A549 (cell line): ENCODE measurements at regions not wholly inside any gene's neighbourhood (a gene's known extent, or its start where the extent isn't known, plus 50 kb on each side); places are given as distances from the start of the nearest gene placed in this dataset.

Source experiments
- ATAC-seq, 2 experiments: fragments of 200-7000 bp in 1 of 2; fragments of >200 bp in 1 of 2; cut with Nextera tagmentation in 1 of 2; cut with Tn5 transposase in 1 of 2; 3 replicates each; pipeline versions ENCODE4 v1.8.0 to v1.9.1; 2018 to 2020; ENCODE audit warnings: mild to moderate bottlenecking in 1 of 2, moderate library complexity in 1 of 2
- CTCF ChIA-PET: fragments of 300-600 bp; sonication (Branson Sonifier 250); formaldehyde crosslinking; extraction: SDS; loops from one replicate; lab custom pipeline; 2021; ENCODE audit warnings: antibody characterized with exemption, inconsistent platforms; lab: Yijun Ruan, JAX
- POLR2A ChIA-PET: fragments of 350-600 bp; formaldehyde crosslinking; extraction: SDS; loops from one replicate; lab custom pipeline; 2021; ENCODE audit warnings: antibody characterized with exemption, inconsistent platforms; lab: Yijun Ruan, JAX
- DNase-seq, 2 experiments: peaks; one replicate each; pipeline versions ENCODE4 v3.0.0 to v3.0.0-alpha.2; 2011 to 2016; ENCODE audit warnings: low read depth in 1 of 2, low spot score in 1 of 2
- FAIRE-seq: peaks from 2 replicates; lab custom pipeline; 2011; peaks lifted over from hg19 to GRCh38; lab: Jason Lieb, UNC
- H3K27ac ChIP-seq, 2 experiments: fragments of >200 bp; sonication (Bioruptor Twin); formaldehyde crosslinking; 3 replicates each; pipeline ENCODE4 v1.5.1; 2016 to 2017
- H3K4me1 ChIP-seq: fragments of >200 bp; sonication (Bioruptor Twin); formaldehyde crosslinking; 3 replicates; pipeline ENCODE4 v1.6.1; 2016
- H3K4me2 ChIP-seq: fragments of >200 bp; sonication (Bioruptor Twin); formaldehyde crosslinking; 3 replicates; pipeline ENCODE4 v1.6.1; 2016
- H3K4me3 ChIP-seq: fragments of >200 bp; sonication (Bioruptor Twin); formaldehyde crosslinking; 3 replicates; pipeline ENCODE4 v1.5.1; 2016
- H3K9me3 ChIP-seq: fragments of >200 bp; sonication (Bioruptor Twin); formaldehyde crosslinking; 3 replicates; pipeline ENCODE4 v1.6.1; 2016
- CBX2 ChIP-seq: fragments of 200-600 bp; sonication (generic); IDR thresholded peaks from 2 replicates; pipeline ENCODE4 v1.6.1; 2016; ENCODE audit warnings: low read depth, mild to moderate bottlenecking, borderline replicate concordance
- CBX8 ChIP-seq: fragments of 200-600 bp; sonication (generic); IDR thresholded peaks from 2 replicates; pipeline ENCODE4 v1.6.1; 2016
- CHD4 ChIP-seq: fragments of 200-600 bp; sonication (generic); IDR thresholded peaks from 2 replicates; pipeline ENCODE4 v1.6.1; 2016; ENCODE audit warnings: antibody characterized with exemption, mild to moderate bottlenecking, borderline replicate concordance
- EHMT2 ChIP-seq: fragments of 200-600 bp; sonication (generic); IDR thresholded peaks from 2 replicates; pipeline ENCODE4 v1.6.1; 2016; ENCODE audit warnings: antibody characterized with exemption, low read depth, mild to moderate bottlenecking, moderate library complexity
- ESRRA ChIP-seq: fragments of 150-350 bp; IDR thresholded peaks from 2 replicates; pipeline ENCODE4 v1.6.1; 2014; ENCODE audit warnings: mild to moderate bottlenecking, low read length, borderline replicate concordance
- FOSB ChIP-seq: fragments of 250-450 bp; sonication (Bioruptor Pico); IDR thresholded peaks from 2 replicates; pipeline ENCODE4 v1.5.0; 2020; ENCODE audit warnings: mild to moderate bottlenecking, moderate library complexity
- FOSL2 ChIP-seq, 2 experiments: fragments of 450-650 bp in 1 of 2; fragments of >200 bp in 1 of 2; sonication (Bioruptor Twin) in 1 of 2; formaldehyde crosslinking; IDR thresholded peaks; 2 replicates each; pipeline versions ENCODE4 v1.5.0 to v1.6.1; 2016 to 2020; ENCODE audit warnings: mild to moderate bottlenecking in 1 of 2, moderate library complexity in 1 of 2
- GATA3 ChIP-seq: IDR thresholded peaks from 2 replicates; pipeline ENCODE4 v1.6.1; 2012; ENCODE audit warnings: borderline replicate concordance
- HOXA7 ChIP-seq: fragments of 250-450 bp; sonication (Bioruptor Pico); IDR thresholded peaks from 2 replicates; pipeline ENCODE4 v1.5.0; 2020; ENCODE audit warnings: mild to moderate bottlenecking, moderate library complexity
- HOXB13 ChIP-seq: fragments of 250-450 bp; sonication (Bioruptor Pico); IDR thresholded peaks from 2 replicates; pipeline ENCODE4 v1.5.0; 2020; ENCODE audit warnings: low read depth, mild to moderate bottlenecking, moderate library complexity
- HOXB5 ChIP-seq: fragments of 250-450 bp; sonication (Bioruptor Pico); IDR thresholded peaks from 2 replicates; pipeline ENCODE4 v1.5.0; 2020; ENCODE audit warnings: mild to moderate bottlenecking, moderate library complexity
- JUN ChIP-seq, 2 experiments: fragments of >200 bp; sonication (Bioruptor Twin); formaldehyde crosslinking; IDR thresholded peaks; 2 replicates in 1 of 2; 3 replicates in 1 of 2; pipeline ENCODE4 v1.6.1; 2016 to 2017
- MAFK ChIP-seq: fragments of 450-650 bp; IDR thresholded peaks from 2 replicates; pipeline ENCODE4 v1.6.1; 2014; ENCODE audit not compliant: partially characterized antibody
- NFE2L2 ChIP-seq: fragments of 150-350 bp; conservative IDR thresholded peaks from 2 replicates; pipeline ENCODE4 v1.6.1; 2014; ENCODE audit warnings: low read length
- POLR2A ChIP-seq: IDR thresholded peaks from 2 replicates; pipeline ENCODE4 v1.6.1; 2012; ENCODE audit warnings: mild to moderate bottlenecking, low read length
- RAD21 ChIP-seq, 2 experiments: fragments of >200 bp in 1 of 2; sonication (Bioruptor Twin) in 1 of 2; formaldehyde crosslinking in 1 of 2; IDR thresholded peaks in 1 of 2; conservative IDR thresholded peaks in 1 of 2; 2 replicates in 1 of 2; 3 replicates in 1 of 2; pipeline ENCODE4 v1.6.1; 2012 to 2018; ENCODE audit warnings: inconsistent platforms in 1 of 2
- RARB ChIP-seq: fragments of 250-450 bp; sonication (Bioruptor Pico); IDR thresholded peaks from 2 replicates; pipeline ENCODE4 v1.8.0; 2021; ENCODE audit warnings: mild to moderate bottlenecking, moderate library complexity
- RNF2 ChIP-seq: fragments of 200-600 bp; sonication (generic); IDR thresholded peaks from 2 replicates; pipeline ENCODE4 v1.6.1; 2016; ENCODE audit warnings: low read depth, mild to moderate bottlenecking, antibody characterized with exemption, moderate library complexity, borderline replicate concordance
- SREBF2 ChIP-seq: fragments of 450-650 bp; IDR thresholded peaks from 2 replicates; pipeline ENCODE4 v1.6.1; 2014; ENCODE audit warnings: mild to moderate bottlenecking, moderate library complexity
- TFCP2L1 ChIP-seq: fragments of 250-450 bp; sonication (Bioruptor Pico); IDR thresholded peaks from 2 replicates; pipeline ENCODE4 v1.5.0; 2021; ENCODE audit warnings: mild to moderate bottlenecking
- ZNF302 ChIP-seq: fragments of 250-450 bp; sonication (Bioruptor Pico); IDR thresholded peaks from 2 replicates; pipeline ENCODE4 v1.9.0; 2021; ENCODE audit warnings: inconsistent platforms, mild to moderate bottlenecking, moderate library complexity
- ZSCAN20 ChIP-seq: fragments of 250-450 bp; sonication (Bioruptor Pico); IDR thresholded peaks from 2 replicates; pipeline ENCODE4 v1.8.0; 2022; ENCODE audit warnings: mild to moderate bottlenecking, moderate library complexity
- WGBS: methylation state at CpG from one replicate; pipeline ENCODE4 v1.1.6; 2017; ENCODE audit errors: missing lambda C conversion rate; 5-methylcytosine and 5-hydroxymethylcytosine counted together
- TF ChIP-seq, protein P1 (sequence below): fragments of >200 bp; sonication (Bioruptor Twin); formaldehyde crosslinking; IDR thresholded peaks from 2 replicates; pipeline ENCODE4 v1.6.1; 2016
- TF ChIP-seq, protein P2 (sequence below): fragments of 450-650 bp; IDR thresholded peaks from 2 replicates; pipeline ENCODE4 v1.6.1; 2014; ENCODE audit warnings: antibody characterized with exemption

DNA sequence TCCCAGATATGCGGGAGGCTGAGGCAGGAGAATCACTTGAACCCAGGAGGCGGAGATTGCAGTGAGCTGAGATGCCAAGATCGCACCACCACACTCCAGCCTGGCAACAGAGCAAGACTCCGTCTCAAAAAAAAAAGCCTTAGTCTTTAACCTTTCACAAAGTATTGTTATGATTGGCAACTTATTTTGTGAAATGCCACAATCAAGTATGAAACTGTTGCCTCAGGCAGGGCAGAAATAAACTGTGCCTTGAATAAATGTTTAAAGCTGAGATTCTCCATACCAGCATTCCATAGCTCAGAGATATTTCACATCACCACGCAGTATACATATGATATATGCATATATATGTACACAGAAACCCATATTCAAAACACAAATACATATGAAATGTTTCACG lies 120.1 kb upstream of the CCDC28A start:
- Histone ChIP-seq H3K27ac (no peak overlapping the region), H3K4me3 (no peak overlapping the region), H3K4me1 (peaks cover 12% of the 10 kb centered on the region; the same call in 2 of the 3 replicates), H3K4me2 (no peak overlapping the region), H3K9me3 (no peaks in the 10 kb centered on the region)
- ChIA-PET POLR2A (no interaction called here), CTCF (interaction anchor here (0.6 kb wide), 1 partner anchor 97 kb away, joined by 4 read pairs; no protein-coding TSS in a partner anchor)
- no peak for DNase-seq
- no peak for ATAC-seq
- 85% methylated on average over 6 of the region's 6 CpGs for WGBS
- TF ChIP-seq CBX2 (no peak), GATA3 (no peak), FOSB (CRISPR knock-in tag) (no peak), NFE2L2 (no peak), ESRRA (no peak), HOXB13 (CRISPR knock-in tag) (no peak)
- FAIRE-seq = no peak

DNA sequence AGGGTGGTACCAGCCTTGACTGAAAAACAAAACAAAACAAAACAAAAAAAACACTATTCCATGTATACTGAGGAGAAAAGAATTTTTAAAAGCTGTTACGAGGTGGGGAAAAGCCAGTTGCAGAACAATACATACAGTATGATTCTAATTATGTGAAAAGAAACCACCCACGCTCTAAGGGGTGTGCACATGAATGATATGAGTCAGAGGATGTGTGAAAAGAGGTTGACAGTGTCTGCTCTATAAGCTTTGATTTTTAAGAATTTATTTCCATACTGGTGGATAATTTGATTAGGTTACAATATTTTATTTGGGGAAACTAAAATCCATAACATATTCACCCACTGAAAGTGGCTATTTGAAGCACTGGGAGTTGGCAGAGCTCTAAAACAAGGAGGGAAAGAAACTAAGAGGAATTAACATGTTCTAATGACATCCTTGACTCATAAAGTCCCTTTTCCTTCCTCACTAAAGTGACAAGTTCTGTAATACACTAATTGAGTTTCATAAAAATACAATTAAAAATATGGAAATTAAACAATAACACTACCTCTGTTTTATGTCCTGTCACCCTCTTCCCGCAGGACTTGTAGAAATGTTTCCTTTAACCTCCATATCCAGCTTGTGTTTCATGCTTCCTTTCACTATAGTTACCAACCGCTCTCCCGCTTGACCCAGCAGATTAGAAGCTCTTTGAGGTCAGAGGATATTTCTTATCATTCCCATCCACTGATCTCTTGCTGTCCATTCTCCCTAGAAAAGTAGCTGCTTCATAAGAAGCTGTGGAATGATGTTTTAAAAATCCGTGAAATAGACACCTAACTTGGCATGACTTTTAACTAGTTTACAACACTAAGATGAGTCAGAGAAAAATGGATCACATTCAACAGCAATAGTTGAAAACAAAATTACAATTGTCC lies 118.6 kb upstream of the CCDC28A start:
- WGBS = 67% methylated on average over 6 of the region's 6 CpGs
- no peak overlapping the region for H3K4me3 ChIP-seq
- no peak overlapping the region for H3K27ac ChIP-seq
- POLR2A ChIA-PET = no interaction called here
- CTCF ChIA-PET = interaction anchor here (1.3 kb wide), 1 partner anchor 67 kb away, joined by 3 read pairs; no protein-coding TSS in a partner anchor
- H3K4me1 ChIP-seq = peaks cover 12% of the 10 kb centered on the region; the same call in 2 of the 3 replicates
- H3K9me3 ChIP-seq = no peaks in the 10 kb centered on the region
- DNase-seq (no peak), FAIRE-seq (no peak)
- H3K4me2 ChIP-seq = peak overlapping the region; percentile 12; the same call in 1 of the 3 replicates
- TF ChIP-seq RAD21 (conservative IDR thresholded peaks at IDR 0.05 in 1 of 2, IDR thresholded peaks at IDR 0.05 in 1 of 2) = no peak
- no peak for TF ChIP-seq ESRRA
- TF ChIP-seq POLR2A = no peak
- TF ChIP-seq RARB (CRISPR knock-in tag) = no peak
- TF ChIP-seq, protein P1, sequence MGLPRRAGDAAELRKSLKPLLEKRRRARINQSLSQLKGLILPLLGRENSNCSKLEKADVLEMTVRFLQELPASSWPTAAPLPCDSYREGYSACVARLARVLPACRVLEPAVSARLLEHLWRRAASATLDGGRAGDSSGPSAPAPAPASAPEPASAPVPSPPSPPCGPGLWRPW = no peak
- TF ChIP-seq, all 56 proteins: peak for 0
- ATAC-seq = no peak

DNA sequence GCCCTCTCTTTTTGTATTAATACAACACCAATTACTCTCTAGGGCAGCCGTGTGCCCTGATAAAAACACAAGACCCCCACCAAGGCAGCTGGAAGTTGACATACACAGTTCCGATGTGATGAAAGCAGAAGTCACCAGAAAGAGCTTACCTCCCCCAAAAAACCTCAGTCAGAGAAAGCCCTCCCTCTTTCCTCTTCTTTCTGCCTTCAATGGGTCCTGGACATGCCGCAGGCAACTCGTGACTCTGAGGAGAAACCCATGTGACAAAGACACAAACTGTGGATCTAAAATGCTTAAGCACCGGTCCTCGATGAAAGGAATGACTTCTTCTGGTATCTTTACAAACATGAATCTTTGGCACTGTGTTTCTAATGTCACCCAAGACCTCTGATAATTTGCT lies 117.7 kb upstream of the CCDC28A start:
- TF ChIP-seq, protein P2, sequence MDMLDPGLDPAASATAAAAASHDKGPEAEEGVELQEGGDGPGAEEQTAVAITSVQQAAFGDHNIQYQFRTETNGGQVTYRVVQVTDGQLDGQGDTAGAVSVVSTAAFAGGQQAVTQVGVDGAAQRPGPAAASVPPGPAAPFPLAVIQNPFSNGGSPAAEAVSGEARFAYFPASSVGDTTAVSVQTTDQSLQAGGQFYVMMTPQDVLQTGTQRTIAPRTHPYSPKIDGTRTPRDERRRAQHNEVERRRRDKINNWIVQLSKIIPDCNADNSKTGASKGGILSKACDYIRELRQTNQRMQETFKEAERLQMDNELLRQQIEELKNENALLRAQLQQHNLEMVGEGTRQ = no peak
- no peak for TF ChIP-seq HOXA7
- TF ChIP-seq ZNF302 (CRISPR knock-in tag) = no peak
- TF ChIP-seq HOXB13 (CRISPR knock-in tag) = no peak
- no peak for TF ChIP-seq SREBF2
- TF ChIP-seq ZSCAN20 (CRISPR knock-in tag) = no peak
- TF ChIP-seq RAD21 (conservative IDR thresholded peaks at IDR 0.05 in 1 of 2, IDR thresholded peaks at IDR 0.05 in 1 of 2) = no peak
- TF ChIP-seq JUN (IDR thresholded peaks at IDR 0.05) = no peak
- TF ChIP-seq HOXB5 (CRISPR knock-in tag) = no peak
- TF ChIP-seq, protein P1 = no peak
- TF ChIP-seq TFCP2L1 (CRISPR knock-in tag) = no peak
- TF ChIP-seq MAFK = no peak
- no peak for TF ChIP-seq ESRRA
- no peak for TF ChIP-seq RNF2
- TF ChIP-seq CBX2 = no peak
- TF ChIP-seq FOSL2 (IDR thresholded peaks at IDR 0.05) = no peak
- TF ChIP-seq FOSL2 (CRISPR knock-in tag; IDR thresholded peaks at IDR 0.05) = no peak
- TF ChIP-seq CHD4 = no peak
- TF ChIP-seq GATA3 = no peak
- TF ChIP-seq EHMT2 = no peak
- TF ChIP-seq CBX8 = no peak
- Histone ChIP-seq H3K27ac (no peak overlapping the region), H3K9me3 (no peaks in the 10 kb centered on the region), H3K4me2 (no peak overlapping the region; the same call in 2 of the 3 replicates), H3K4me3 (no peak overlapping the region), H3K4me1 (peaks cover 12% of the 10 kb centered on the region; the same call in 2 of the 3 replicates)
- CTCF ChIA-PET = interaction anchor here (0.9 to 1.3 kb wide), 2 partner anchors 64 to 68 kb away, joined by 3 read pairs; no protein-coding TSS in a partner anchor
- ATAC-seq (no peak), FAIRE-seq (no peak), DNase-seq (no peak)
- 89% methylated on average over 6 of the region's 6 CpGs for WGBS
- POLR2A ChIA-PET = no interaction called here
